Astrocyte of the hippocampus (primary cell): ENCODE measurements at regions not wholly inside any gene's neighbourhood (a gene's known extent, or its start where the extent isn't known, plus 50 kb on each side); places are given as distances from the start of the nearest gene placed in this dataset.
"Not testable (repeated sequence)": the region's sequence is repeated elsewhere in the genome, so short reads cannot be mapped to it uniquely, and the experiment has no call there.

Experiments used
- DNase-seq: peaks from one replicate; pipeline ENCODE4 v3.0.0; 2011; ENCODE audit warnings: low read depth, low spot score

DNA sequence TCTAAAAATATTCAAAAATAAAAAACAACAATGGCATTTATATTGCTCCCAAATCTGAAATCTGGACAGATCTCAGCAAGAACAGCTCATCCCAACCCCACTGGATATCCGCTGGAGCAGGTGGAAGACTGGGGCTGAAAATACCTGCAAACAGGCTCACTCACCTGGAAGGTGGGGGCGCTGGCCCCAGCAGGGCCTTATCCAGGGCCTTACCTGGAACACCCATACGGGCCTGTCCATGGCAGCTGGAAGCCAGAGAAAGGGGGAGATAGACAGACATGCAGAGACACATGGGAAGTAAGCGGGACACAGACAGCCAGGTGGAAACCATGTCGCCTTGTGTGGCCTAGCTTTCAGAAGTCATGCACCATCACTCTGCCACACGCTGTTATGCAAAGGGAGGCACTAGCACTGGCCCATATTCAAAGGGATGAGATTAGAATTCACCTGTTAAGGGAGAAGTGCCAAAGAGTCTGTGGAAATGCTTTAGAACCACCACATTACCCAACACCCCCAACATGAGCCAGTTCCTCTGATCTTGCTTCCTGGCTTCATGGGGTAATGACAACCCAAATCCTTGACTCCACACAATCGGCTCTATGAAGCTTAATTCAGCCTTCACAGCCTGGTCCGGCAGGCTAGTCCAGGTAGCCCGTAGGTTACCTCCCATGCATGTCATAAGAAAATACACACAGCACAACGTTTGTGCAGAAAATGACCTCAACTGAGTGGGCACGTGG, 99.0 kb upstream of the CDYL start:
- no peak for DNase-seq

DNA sequence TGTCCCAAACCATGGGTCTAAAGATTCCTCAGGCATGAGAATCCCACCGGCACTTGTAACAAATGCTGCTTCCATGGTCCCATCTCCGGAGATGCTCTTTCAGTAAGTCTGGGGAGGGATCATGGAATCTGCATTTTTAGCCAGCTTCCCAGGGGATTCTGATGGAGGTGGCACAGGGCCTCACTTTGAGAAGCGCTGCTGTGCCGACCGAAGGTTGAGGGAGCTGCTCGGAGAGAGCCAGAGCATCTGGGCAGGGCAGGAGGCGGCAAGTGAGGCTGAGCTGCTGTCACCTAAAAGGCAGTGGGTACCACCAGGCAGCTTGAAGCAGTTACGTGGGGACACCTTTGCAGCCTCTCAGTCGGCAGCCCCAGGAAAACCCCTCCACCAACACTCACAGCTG, 100.2 kb upstream of the CDYL start:
- DNase-seq, result no peak

GRCh38 chr6:4675121-4675520, 101.1 kb upstream of the CDYL start:
- no peak for DNase-seq

GRCh38 chr6:4673861-4674260, 102.3 kb upstream of the CDYL start:
- no peak for DNase-seq

DNA sequence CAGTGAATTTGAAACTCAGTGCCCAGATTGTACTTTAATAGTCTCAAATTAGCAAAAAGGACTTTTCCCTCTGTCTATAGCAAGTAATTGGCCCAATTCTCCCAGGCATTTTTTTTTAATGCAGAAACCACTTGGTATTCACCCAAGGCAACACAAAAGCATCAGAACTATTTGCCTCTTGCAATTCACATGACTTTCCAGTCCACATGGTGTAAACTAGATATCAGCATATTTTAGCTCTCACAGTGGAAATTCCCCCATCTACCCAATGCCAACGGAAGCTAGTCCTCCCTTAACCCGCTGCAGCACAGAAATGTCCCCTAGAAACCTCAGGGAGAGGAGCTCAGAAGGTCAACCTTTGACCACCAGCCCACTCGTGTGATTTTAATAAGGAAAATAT, 103.4 kb upstream of the CDYL start:
- peak; percentile 81 for DNase-seq

DNA sequence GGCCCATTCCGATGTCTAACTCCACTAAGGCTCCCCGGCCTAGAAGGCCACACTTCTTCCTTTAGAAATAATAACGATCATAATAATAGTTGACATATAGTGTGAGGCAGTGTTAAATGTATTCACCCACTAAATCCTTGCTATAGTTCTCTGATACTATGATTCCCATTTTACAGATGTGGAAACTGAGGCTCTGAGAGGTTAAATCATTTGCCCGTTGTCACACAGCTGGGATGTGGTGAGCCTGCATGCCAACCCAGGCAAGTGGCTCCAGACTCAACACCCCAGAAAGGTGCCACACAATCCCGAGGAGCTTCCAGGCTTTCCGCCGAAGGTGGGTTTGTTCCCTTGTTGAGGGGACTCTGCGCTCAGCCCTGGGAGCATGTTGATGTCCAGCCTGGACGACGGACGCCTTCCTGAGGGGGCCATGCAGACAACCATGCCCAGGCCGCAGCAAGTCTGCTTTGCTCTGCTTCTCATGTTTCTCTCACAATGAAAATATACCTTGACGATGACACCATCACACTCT, 104.6 kb upstream of the CDYL start:
- DNase-seq, result no peak

DNA sequence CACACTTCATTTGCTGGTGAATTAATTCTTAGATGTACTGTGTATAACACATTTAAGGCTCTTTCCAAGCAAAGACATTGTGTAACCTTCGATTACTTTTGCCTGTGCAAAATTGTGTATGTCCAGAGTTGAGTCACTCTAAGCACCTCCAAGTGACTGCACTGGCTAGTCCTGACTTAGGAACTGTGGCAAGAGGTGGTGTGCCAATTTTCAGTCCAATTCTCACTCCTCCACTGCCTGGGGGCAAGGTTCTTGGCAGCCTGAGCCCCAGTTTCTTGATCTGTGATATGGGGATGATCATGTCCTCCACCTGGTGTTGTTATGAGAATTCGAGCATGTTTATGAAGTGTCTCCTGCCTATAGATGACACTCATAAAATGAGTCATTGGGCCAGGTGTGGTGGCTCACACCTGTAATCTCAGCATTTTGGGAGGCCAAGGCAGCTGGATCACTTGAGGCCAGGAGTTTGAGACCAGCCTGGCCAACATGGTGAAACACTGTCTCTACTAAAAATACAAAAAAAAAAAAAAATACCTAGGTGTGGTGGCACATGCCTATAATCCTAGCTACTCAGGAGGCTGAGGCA, 105.3 kb upstream of the CDYL start:
- DNase-seq, result no peak

DNA sequence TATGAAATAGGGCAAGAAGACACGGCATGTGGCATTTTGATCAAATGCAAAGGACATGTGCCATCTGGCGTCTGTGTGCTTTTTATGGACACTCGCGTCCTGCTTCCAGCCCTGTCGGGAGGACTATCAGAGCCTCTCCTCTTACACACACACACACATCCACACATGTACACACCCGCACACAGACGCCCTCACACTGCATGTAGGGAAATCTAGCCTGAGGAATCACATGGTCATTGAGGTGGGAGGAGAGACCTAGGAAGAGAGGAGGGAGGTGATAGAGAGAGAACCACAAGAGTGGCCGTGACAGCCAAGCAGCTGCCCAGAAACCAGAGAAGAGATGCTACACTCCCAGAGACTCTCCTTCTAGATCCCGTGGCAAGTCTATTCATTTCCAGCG, 105.9 kb upstream of the CDYL start:
- no peak for DNase-seq

GRCh38 chr6:4668271-4669179, 107.7 kb upstream of the CDYL start:
- DNase-seq, result peak; percentile 58

- DNase-seq, result no peak
These were observed 108.6 kb upstream of the CDYL start for GRCh38 chr6:4667591-4667990.

DNA sequence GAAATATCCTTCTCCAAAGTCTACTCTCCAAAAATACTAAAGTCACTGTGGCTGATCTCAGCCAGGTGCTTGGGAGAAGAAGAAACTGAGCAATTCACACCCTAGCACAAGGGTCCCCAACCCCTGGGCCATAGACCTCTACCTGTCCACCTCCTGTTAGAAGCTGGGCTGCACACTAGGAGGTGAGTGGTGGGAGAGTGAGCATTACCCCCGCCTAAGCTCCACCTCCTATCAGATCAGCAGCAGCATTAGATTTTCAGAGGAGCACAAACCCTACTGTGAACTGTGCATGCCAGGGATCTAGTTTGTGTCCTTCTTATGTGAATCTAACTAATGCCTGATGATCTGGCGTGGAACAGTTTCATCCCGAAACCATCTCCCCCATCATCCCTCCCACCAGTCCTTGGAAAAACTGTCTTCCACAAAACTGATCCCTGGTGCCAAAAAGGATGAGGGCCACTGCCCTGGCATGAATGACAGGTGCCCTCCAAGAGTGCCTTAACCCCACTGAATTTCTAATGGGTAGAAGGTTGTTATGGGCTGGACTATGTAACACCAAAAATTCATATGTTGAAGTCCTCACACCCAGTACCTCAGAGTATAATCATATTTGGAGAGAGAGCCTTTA, 109.2 kb upstream of the CDYL start:
- no peak for DNase-seq

GRCh38 chr6:4665489-4666417, 110.5 kb upstream of the CDYL start:
- no peak for DNase-seq

DNA sequence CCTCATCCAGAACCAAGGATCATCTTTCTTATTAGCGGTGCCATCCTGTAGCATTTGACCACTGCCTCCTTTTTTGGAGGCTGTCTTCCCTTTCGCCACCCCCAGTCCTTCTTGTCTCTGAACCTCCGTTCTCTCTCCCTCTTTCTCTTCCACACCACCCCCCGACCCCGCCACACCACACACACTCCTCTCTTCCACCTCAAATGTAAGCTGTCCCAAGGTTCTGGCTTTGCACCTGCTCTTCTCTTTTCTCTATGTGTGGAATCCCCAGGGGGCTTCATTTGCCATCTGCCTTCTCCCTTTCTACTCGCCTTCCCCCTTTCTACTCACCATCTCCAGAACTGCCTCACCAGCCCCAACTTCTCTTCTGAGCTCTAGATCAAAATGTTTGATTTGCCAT, 111.3 kb upstream of the CDYL start:
- DNase-seq, result no peak

DNA sequence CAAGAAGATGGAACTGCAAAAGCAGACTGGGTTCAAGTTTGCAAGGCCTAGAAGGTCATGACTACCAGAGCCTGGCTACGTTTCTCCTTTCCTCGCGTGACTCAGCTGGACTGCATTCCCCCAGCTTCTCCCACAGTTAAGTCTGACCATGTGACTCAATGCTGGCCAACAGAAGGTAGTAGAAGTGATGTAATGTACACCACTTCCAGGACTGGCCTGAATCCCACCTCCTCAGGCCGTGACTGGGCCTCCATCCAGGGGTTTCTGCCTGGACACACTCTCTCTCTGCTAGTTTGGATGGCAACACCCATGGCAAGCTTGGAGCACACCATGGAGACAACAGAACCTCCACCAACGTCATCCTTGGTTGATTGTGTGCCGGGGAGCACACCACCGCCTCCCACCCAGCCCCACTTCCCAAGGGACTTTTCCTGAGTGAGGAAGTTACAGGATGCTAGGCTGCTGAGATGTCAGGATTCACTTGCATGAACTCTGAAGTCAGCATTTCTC, 112.0 kb upstream of the CDYL start:
- DNase-seq, result peak; percentile 88

- DNase-seq, result no peak
These were observed 113.3 kb upstream of the CDYL start for GRCh38 chr6:4662886-4663285.

DNA sequence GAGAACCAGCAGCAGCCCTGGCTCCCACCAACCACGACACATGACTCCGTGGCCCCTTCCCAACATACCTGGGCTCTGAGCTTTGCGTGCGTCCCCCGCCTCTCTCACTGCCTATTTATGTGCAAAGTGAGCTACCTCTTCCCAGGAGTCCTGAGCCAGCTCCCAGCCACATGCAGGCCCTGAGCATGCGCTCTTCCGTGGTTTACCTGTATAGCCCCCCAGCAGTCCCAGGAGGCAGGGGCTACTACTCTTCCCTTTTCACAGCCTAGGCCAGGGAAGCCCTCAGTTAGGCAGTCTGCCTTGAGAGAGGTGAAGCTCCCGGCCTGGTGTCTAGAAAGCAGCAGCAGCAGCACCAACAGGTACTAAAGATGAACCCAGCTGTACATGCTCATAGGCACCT, 114.8 kb upstream of the CDYL start:
- no peak for DNase-seq

DNA sequence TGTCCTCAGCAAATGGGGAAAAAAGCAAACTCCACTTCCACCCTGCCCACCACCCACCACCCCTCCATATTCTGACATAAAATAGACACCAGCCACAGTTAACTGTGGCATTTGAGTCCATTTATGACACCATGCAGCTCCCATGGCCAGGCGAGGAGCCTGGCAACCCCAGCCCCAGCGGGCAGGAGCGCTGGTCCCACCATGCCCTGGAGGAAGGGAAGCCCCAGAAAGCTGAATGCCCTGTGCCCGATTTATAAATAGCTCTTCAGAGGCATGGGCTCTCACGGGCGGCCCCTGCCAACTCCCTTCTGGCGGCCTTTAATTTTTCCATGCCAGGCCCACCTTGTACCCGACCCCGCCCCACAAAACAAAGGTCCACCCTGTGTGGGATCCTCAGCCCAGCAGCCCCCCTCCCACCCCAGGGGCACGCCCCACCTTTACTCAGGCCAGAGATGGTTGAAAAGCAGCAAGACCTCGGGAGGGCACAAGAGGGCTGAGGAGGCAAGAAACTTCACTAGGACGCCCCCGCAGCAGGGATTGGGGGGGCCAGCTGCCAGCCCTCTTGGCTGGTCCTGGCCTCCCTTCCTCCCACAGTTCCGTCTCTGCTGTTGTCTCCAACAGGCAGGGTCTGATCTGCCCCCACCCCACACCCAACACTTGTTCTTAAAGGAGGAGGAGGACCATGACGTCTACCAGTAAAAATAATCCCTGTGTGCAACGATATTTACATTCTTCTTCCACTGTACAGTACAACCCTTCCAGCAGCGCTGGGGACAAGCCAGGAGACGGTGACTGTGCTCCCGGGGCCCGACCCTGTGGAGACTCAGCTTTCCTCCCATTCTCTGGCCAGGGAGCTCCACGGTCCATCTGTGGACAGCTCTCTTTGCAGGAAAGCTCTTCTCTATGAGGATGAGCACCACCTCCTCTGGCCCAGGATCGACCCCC, 115.6 kb upstream of the CDYL start:
- DNase-seq, result no peak

GRCh38 chr6:4659719-4660118, 116.5 kb upstream of the CDYL start:
- not testable (repeated sequence) for DNase-seq

DNA sequence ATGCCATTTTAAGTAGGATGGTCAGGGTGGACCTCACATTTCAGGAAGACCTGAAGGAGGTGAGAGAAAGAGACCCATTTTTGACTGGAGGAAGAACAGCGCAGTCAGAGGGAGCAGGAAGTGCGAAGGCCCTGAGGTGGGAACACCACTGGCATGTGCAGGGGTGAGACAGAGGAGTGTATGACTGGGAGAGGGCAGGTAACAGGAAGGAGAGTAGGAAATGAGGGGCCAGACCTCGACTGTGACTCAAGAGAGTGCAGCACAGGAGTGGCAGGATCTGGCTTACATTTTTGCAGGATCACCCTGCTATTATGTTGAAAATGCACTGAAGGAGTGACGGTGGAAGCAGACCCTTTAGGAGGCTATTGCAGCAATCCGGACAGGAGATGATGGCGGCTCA, 117.7 kb upstream of the CDYL start:
- no peak for DNase-seq
